Inferior parietal cortex (tissue), 1 donor: ENCODE measurements at regions not wholly inside any gene's neighbourhood (a gene's known extent, or its start where the extent isn't known, plus 50 kb on each side); places are given as distances from the start of the nearest gene placed in this dataset.
"Not testable (repeated sequence)": the region's sequence is repeated elsewhere in the genome, so short reads cannot be mapped to it uniquely, and the experiment has no call there.

Experiments used
- DNase-seq: peaks from one replicate; pipeline ENCODE4 v3.0.0-alpha.2; 2016; ENCODE audit errors: extremely low spot score

- no peak for DNase-seq
Measured at GRCh38 chrY:18951019-18951418, 177.5 kb upstream of the HSFY2 start.

- no peak for DNase-seq
Measured at GRCh38 chrY:18936831-18937230, 163.3 kb upstream of the HSFY2 start.

- no peak for DNase-seq
Measured at GRCh38 chrY:18919256-18919655, 145.7 kb upstream of the HSFY2 start.

GRCh38 chrY:18912846-18913245 is 139.3 kb upstream of the HSFY2 start:
- no peak for DNase-seq

- DNase-seq, result no peak
Measured at GRCh38 chrY:18909846-18910245, 136.3 kb upstream of the HSFY2 start.

GRCh38 chrY:18906198-18906597 is 132.7 kb upstream of the HSFY2 start:
- not testable (repeated sequence) for DNase-seq

- DNase-seq, result no peak
Measured at GRCh38 chrY:18904296-18904695, 130.8 kb upstream of the HSFY2 start.

- no peak for DNase-seq
Measured at GRCh38 chrY:18891994-18892393, 118.5 kb upstream of the HSFY2 start.

GRCh38 chrY:18889548-18889947 is 116.0 kb upstream of the HSFY2 start:
- DNase-seq, result no peak

- no peak for DNase-seq
Measured at GRCh38 chrY:18884748-18885147, 111.2 kb upstream of the HSFY2 start.

- DNase-seq, result not testable (repeated sequence)
Measured at GRCh38 chrY:18869145-18869544, 95.6 kb upstream of the HSFY2 start.

- DNase-seq, result not testable (repeated sequence)
Measured at GRCh38 chrY:18866887-18867551, 93.5 kb upstream of the HSFY2 start.

GRCh38 chrY:18860856-18861255 is 87.3 kb upstream of the HSFY2 start:
- DNase-seq, result not testable (repeated sequence)

- DNase-seq, result not testable (repeated sequence)
Measured at GRCh38 chrY:18858484-18859191, 85.1 kb upstream of the HSFY2 start.

- not testable (repeated sequence) for DNase-seq
Measured at GRCh38 chrY:18855184-18855583, 81.6 kb upstream of the HSFY2 start.

- not testable (repeated sequence) for DNase-seq
Measured at GRCh38 chrY:18853323-18853722, 79.8 kb upstream of the HSFY2 start.

- DNase-seq, result not testable (repeated sequence)
Measured at GRCh38 chrY:18836643-18837042, 63.1 kb upstream of the HSFY2 start.
